ENCODE measurements at regions not wholly inside any gene's neighbourhood (a gene's known extent, or its start where the extent isn't known, plus 50 kb on each side); places are given as distances from the start of the nearest gene placed in this dataset.

- H3K4me1 ChIP-seq (ENCODE audit: control insufficient read depth, insufficient read depth, low read length): peaks cover 7% of the 10 kb centered on the region
- Mint-ChIP-seq H3K4me1 (peaks cover 12% of the 10 kb centered on the region), H3K36me3 (ENCODE audit: low read depth) (peaks cover 3% of the 10 kb centered on the region), H3K9me3 (no peaks in the 10 kb centered on the region), H3K27me3 (ENCODE audit: insufficient read depth) (peaks cover 3% of the 10 kb centered on the region), H3K4me3 (no peak overlapping the region), H3K27ac (no peak overlapping the region)
- TF ChIP-seq CTCF (conservative IDR thresholded peaks at IDR 0.05): no peak
- H3K27me3 ChIP-seq (ENCODE audit: control insufficient read depth, insufficient read depth, low read length, poor library complexity, severe bottlenecking): no peaks in the 10 kb centered on the region
- WGBS, 2 experiments (ENCODE audit: insufficient coverage in 1 of 2, insufficient read length in 1 of 2): 40 to 67% methylated on average over 3 to 4 of the region's 4 CpGs
- no peaks in the 10 kb centered on the region for H3K36me3 ChIP-seq (ENCODE audit: control insufficient read depth, insufficient read depth, low read length)
- no peak for DNase-seq
- H3K9ac ChIP-seq (ENCODE audit: extremely low read depth, low read length, poor library complexity, severe bottlenecking): no peak overlapping the region
- H3K9me3 ChIP-seq (ENCODE audit: control insufficient read depth, low read length): no peaks in the 10 kb centered on the region
- H3K4me3 ChIP-seq (ENCODE audit: low read length): no peak overlapping the region
- no peak overlapping the region for H3K27ac ChIP-seq (ENCODE audit: low read depth, low read length)
These were observed 49.9 kb downstream of the SYNE3 start for GRCh38 chr14:95466506-95466905.

- H3K27ac Mint-ChIP-seq: no peak overlapping the region
- no peak for TF ChIP-seq CTCF (conservative IDR thresholded peaks at IDR 0.05)
These were observed 50.5 kb downstream of the SYNE3 start for GRCh38 chr14:95465936-95466335.

GRCh38 chr14:95465358-95465757, 51.1 kb downstream of the SYNE3 start:
- Histone ChIP-seq H3K9me3 (ENCODE audit: control insufficient read depth, low read length) (no peaks in the 10 kb centered on the region), H3K9ac (ENCODE audit: extremely low read depth, low read length, poor library complexity, severe bottlenecking) (no peak overlapping the region), H3K4me1 (ENCODE audit: control insufficient read depth, insufficient read depth, low read length) (peaks cover 18% of the 10 kb centered on the region), H3K27ac (ENCODE audit: low read depth, low read length) (no peak overlapping the region), H3K4me3 (ENCODE audit: low read length) (no peak overlapping the region), H3K27me3 (ENCODE audit: control insufficient read depth, insufficient read depth, low read length, poor library complexity, severe bottlenecking) (no peaks in the 10 kb centered on the region), H3K36me3 (ENCODE audit: control insufficient read depth, insufficient read depth, low read length) (no peaks in the 10 kb centered on the region)
- Mint-ChIP-seq H3K4me1 (peaks cover 23% of the 10 kb centered on the region), H3K9me3 (no peaks in the 10 kb centered on the region), H3K27me3 (ENCODE audit: insufficient read depth) (peaks cover 3% of the 10 kb centered on the region), H3K4me3 (no peak overlapping the region), H3K27ac (no peak overlapping the region), H3K36me3 (ENCODE audit: low read depth) (peaks cover 3% of the 10 kb centered on the region)
- DNase-seq: no peak
- whole genome bisulfite sequencing, 2 experiments (ENCODE audit: insufficient coverage in 1 of 2, insufficient read length in 1 of 2): 79 to 97% methylated on average over 2 of the region's 3 CpGs
- TF ChIP-seq CTCF (conservative IDR thresholded peaks at IDR 0.05): no peak

More at GRCh38 chr14:95465936-95466335, 50.5 kb downstream of the SYNE3 start:
- Histone ChIP-seq H3K27ac (ENCODE audit: low read depth, low read length) (no peak overlapping the region), H3K36me3 (ENCODE audit: control insufficient read depth, insufficient read depth, low read length) (no peaks in the 10 kb centered on the region), H3K4me1 (ENCODE audit: control insufficient read depth, insufficient read depth, low read length) (peaks cover 13% of the 10 kb centered on the region), H3K4me3 (ENCODE audit: low read length) (no peak overlapping the region), H3K9me3 (ENCODE audit: control insufficient read depth, low read length) (no peaks in the 10 kb centered on the region), H3K27me3 (ENCODE audit: control insufficient read depth, insufficient read depth, low read length, poor library complexity, severe bottlenecking) (no peaks in the 10 kb centered on the region), H3K9ac (ENCODE audit: extremely low read depth, low read length, poor library complexity, severe bottlenecking) (no peak overlapping the region)
- Mint-ChIP-seq H3K27me3 (ENCODE audit: insufficient read depth) (peaks cover 3% of the 10 kb centered on the region), H3K9me3 (no peaks in the 10 kb centered on the region), H3K36me3 (ENCODE audit: low read depth) (peaks cover 3% of the 10 kb centered on the region), H3K4me1 (peaks cover 18% of the 10 kb centered on the region), H3K4me3 (no peak overlapping the region)
- 93 to 99% methylated on average over 8 to 15 of the region's 15 CpGs for WGBS, 2 experiments (ENCODE audit: insufficient coverage in 1 of 2, insufficient read length in 1 of 2)
- no peak for DNase-seq
